Esophagus squamous epithelium (tissue), 5 donors: ENCODE measurements at regions not wholly inside any gene's neighbourhood (a gene's known extent, or its start where the extent isn't known, plus 50 kb on each side); places are given as distances from the start of the nearest gene placed in this dataset.

ENCODE experiments used
- DNase-seq: peaks from one replicate; lab custom pipeline; 2025; lab: John Stamatoyannopoulos, UW
- H3K27ac ChIP-seq, 4 donors: fragments of 200-600 bp; sonication (generic); one replicate each; pipeline ENCODE4 v1.5.1; 2016 to 2019; ENCODE audit warnings: mild to moderate bottlenecking in 1 of 4
- H3K27me3 ChIP-seq, 4 donors: fragments of 200-600 bp; sonication (generic); 1 replicate in 3 of 4; 2 replicates in 1 of 4; pipeline versions ENCODE4 v1.5.1 to v1.6.0; 2017 to 2021; ENCODE audit warnings: antibody characterized with exemption in 1 of 4
- H3K36me3 ChIP-seq, 3 donors: fragments of 200-600 bp; sonication (generic); one replicate each; pipeline ENCODE4 v1.5.1; 2016 to 2019
- H3K4me1 ChIP-seq, 3 donors: fragments of 200-600 bp; sonication (generic); one replicate each; pipeline ENCODE4 v1.5.1; 2017 to 2019
- H3K4me3 ChIP-seq, 4 donors: fragments of 200-600 bp; sonication (generic); 1 replicate in 3 of 4; 2 replicates in 1 of 4; pipeline ENCODE4 v1.5.1; 2016 to 2019; ENCODE audit warnings: mild to moderate bottlenecking in 2 of 4, moderate library complexity in 1 of 4
- H3K9me3 ChIP-seq, 3 donors: fragments of 200-600 bp; sonication (generic); one replicate each; pipeline ENCODE4 v1.5.1; 2016 to 2019
- POLR2A ChIP-seq, 4 donors: fragments of 450-650 bp; IDR thresholded peaks; one replicate each; pipeline ENCODE4 v1.6.1; 2017; ENCODE audit warnings: antibody characterized with exemption in 4 of 4, mild to moderate bottlenecking in 4 of 4, moderate library complexity in 3 of 4
- WGBS, 2 donors: methylation state at CpG; one replicate each; pipeline ENCODE4 v1.1.5; 2018; 5-methylcytosine and 5-hydroxymethylcytosine counted together
- intact Hi-C: fragments of 100-400 bp; cut with DNase I; formaldehyde crosslinking; loops from one replicate; pipeline ENCODE4 v1.15.0; 2022
- TF ChIP-seq, protein P1 (sequence below), 6 experiments: fragments of 450-650 bp in 4 of 6; fragments of 200-600 bp in 2 of 6; sonication (generic) in 2 of 6; IDR thresholded peaks; one replicate each; pipeline ENCODE4 v1.5.1; 2016 to 2019; ENCODE audit warnings: antibody characterized with exemption in 6 of 6, mild to moderate bottlenecking in 4 of 6, moderate library complexity in 4 of 6
- donor health status: DM: yes; HTN: yes; CAD: no.

DNA sequence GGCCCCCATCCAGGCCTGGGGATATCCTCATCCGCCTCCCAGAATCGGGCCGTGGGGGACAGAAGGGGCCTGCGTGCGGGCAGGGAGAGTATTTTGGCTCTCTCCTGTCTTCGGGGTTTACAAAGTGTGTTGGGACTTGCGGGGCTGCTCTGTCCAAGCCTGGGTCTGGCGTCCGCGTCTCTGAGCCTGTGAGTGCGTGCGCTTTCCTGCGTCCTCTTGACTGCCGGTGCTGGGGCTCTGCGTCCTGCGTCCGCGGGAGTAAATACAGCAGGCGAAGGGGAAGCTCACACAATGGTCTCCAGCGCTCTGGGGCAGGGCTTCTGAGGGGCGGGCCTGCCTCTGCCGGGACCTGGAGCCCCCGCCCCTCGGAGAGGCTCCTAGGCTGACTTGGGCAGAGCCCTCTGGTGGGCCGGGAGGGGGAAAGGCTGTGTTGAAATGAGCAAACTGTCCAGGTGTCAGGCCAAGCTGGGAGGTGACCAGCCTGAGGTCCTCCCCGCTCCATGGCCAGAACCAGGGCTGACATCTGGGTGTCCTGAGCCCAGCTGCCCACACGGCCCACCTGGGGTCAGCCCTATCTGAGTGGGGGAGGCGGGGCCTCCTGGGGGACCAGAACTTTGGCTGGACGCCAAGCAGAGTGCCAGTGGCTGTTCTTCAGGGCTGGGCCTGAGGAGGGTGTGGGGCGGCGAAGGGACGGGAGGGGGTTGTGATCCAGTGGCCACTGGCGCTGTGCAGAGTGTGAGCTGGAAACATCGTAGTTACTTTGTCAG, 233.6 kb downstream of the SEC14L1 start:
- Histone ChIP-seq H3K4me1 (peaks cover 67 to 100% (median 69%) of the 10 kb centered on the region in 3 donors), H3K27ac (peak overlapping the region; percentile 83 to 96 (median 93)), H3K4me3 (peak overlapping the region; percentile 53 to 82 (median 74)), H3K27me3 (no peaks in the 10 kb centered on the region), H3K36me3 (no peaks in the 10 kb centered on the region), H3K9me3 (no peaks in the 10 kb centered on the region)
- peak in 2 of 4 donors; percentile 82 to 87 for TF ChIP-seq POLR2A (IDR thresholded peaks at IDR 0.05)
- TF ChIP-seq, protein P1, sequence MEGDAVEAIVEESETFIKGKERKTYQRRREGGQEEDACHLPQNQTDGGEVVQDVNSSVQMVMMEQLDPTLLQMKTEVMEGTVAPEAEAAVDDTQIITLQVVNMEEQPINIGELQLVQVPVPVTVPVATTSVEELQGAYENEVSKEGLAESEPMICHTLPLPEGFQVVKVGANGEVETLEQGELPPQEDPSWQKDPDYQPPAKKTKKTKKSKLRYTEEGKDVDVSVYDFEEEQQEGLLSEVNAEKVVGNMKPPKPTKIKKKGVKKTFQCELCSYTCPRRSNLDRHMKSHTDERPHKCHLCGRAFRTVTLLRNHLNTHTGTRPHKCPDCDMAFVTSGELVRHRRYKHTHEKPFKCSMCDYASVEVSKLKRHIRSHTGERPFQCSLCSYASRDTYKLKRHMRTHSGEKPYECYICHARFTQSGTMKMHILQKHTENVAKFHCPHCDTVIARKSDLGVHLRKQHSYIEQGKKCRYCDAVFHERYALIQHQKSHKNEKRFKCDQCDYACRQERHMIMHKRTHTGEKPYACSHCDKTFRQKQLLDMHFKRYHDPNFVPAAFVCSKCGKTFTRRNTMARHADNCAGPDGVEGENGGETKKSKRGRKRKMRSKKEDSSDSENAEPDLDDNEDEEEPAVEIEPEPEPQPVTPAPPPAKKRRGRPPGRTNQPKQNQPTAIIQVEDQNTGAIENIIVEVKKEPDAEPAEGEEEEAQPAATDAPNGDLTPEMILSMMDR (IDR thresholded peaks at IDR 0.05) = peak in 2 of 6 experiments; percentile 11 to 30
- intact Hi-C loops = no loop called here
- WGBS, 2 donors = 35 to 37% methylated on average over 2 of the region's 34 CpGs
- no peak for DNase-seq

DNA sequence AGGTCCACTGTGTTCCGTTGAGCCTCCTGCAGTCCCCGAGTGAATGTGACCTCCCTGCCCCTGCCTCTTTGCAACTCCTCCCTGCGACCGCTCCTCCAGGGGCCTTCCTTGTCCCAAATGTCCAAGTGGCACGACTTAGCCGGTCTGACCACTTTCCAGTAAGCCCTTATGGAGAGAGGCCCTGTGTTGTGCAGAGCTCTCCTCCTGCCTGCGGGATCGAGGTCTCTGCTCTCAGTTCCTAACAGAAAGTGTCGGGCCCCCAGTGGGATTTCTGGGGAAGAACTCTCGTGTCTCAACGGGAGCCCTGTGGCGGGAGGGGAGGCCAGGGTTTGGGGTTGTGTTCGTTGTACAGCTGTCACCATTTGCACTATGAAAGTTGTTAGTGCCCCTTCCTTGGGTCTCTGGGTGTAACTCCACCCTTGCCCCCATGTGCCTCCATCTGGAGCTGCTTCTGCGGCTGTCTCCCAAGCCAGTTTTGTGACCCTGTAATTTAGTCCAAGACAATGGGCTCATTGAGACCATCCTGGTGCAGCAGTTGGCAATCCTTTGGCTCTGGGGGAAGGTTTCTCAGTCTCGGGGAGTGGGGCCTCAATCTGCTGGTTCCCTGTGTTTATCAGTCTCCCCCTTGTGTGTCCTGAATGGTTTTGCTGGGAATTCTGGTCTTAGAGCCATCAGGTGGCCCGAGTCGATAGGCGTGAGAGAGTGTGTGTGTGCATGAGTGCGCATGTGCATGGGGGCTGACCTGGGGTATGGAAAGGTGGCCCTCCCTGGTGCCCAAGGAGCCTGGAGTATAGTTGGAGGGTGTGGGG, 234.5 kb downstream of the SEC14L1 start:
- no peak for DNase-seq

DNA sequence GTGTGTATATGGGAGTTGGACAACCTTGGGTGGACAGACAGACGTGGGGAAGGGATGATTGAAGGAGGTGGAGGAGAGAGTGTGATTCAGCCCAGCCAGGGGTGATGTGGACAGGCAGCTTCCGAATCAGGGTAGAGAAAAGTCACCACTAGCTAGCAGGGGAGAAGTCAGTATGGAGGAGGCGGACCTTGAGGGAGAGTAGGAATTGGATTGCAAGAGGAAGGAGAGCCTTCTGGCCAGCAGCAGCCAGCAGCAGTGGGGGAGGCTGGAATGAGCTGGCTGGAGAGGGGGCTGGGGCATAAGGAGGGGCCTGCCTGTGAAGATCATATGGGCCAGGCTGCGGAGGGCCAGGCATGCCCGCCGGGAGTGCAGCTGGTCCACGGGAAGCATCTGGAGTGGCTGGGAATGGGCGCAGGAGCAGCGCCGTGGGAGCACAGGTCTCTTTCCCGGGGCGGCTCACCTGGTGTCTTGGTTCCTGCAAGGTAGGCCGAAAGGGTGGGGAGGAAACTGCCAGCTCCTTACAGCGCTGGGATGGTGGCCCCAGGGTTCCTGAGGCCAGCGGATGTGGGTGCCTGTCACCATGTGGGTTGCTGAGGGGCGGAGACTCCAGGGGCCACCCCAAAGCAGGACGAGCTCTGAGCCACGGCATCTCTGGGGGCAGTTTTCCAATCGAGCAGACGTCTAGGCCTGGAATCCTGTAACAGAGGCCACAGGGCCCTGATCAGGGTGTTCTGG, 235.3 kb downstream of the SEC14L1 start:
- no peaks in the 10 kb centered on the region for H3K27me3 ChIP-seq
- peak overlapping the region in 3 of 4 donors; percentile 68 to 82 (median 80) for H3K4me3 ChIP-seq
- no peak for DNase-seq
- H3K27ac ChIP-seq = peak overlapping the region; percentile 83 to 96 (median 93)
- H3K9me3 ChIP-seq = no peaks in the 10 kb centered on the region
- no peaks in the 10 kb centered on the region for H3K36me3 ChIP-seq
- 59 to 76% methylated on average over 4 to 17 of the region's 20 CpGs for WGBS, 2 donors
- H3K4me1 ChIP-seq = peaks cover 66 to 100% (median 73%) of the 10 kb centered on the region in 3 donors
- intact Hi-C loops = no loop called here
- TF ChIP-seq, protein P1 (IDR thresholded peaks at IDR 0.05) = no peak
- TF ChIP-seq POLR2A (IDR thresholded peaks at IDR 0.05) = no peak

More for the DNA sequence above, 234.5 kb downstream of the SEC14L1 start:
- H3K36me3 ChIP-seq = no peaks in the 10 kb centered on the region
- peak overlapping the region; percentile 83 to 96 (median 93) for H3K27ac ChIP-seq
- peaks cover 66 to 100% (median 74%) of the 10 kb centered on the region in 3 donors for H3K4me1 ChIP-seq
- no peaks in the 10 kb centered on the region for H3K9me3 ChIP-seq
- H3K27me3 ChIP-seq = no peaks in the 10 kb centered on the region
- TF ChIP-seq POLR2A (IDR thresholded peaks at IDR 0.05) = no peak
- TF ChIP-seq, protein P1 (IDR thresholded peaks at IDR 0.05) = no peak
- WGBS, 2 donors = 62 to 100% methylated on average over 2 to 11 of the region's 19 CpGs
- intact Hi-C loops = no loop called here
- peak overlapping the region in 3 of 4 donors; percentile 68 to 82 (median 80) for H3K4me3 ChIP-seq

DNA sequence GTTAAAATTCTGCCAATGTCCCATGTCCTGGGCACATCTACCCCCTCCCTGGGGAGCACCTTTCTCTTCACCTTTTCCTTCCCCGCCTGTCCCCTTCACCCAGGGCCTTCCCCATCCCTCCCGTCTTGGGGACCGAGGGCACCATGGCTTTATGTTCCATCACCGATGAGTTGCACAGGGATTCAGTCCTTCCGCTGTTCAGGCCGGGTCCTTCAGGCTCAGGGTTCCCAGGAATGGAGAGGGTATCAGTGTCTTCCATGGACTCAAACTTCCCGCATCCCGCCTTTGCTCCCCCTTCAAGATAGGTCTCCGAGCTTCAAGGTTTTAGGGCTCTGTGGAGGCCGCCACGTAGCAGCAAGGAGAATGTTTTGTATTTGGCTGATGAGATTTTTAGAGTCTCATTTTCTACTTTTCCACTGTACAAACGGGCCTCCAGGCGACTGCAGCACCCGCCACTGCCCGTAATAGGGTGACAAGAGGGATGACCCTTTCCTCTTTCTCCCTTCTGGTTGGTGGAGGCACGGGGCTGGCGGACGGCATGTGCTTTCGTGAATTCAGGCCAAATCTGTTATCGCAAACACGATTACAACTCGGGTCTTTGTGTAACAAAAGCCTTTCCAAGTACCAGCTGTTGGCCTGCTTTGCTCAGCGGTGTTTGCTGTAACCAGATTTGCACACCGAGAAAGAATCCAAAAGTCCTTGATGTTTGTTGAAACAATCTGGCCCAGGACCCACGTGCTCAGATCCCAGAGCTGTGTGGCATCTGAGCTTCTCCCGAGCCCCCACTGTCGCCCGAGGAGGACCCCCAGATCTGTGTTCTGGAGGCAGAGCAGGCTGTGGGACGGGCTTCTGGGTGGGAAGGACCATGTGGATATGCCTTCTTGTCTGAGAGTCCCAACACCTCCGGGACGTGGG, 236.3 kb downstream of the SEC14L1 start:
- intact Hi-C loops = no loop called here
- peak overlapping the region in 2 of 4 donors; percentile 80 to 82 for H3K4me3 ChIP-seq
- DNase-seq = no peak

More for the DNA sequence above, 236.3 kb downstream of the SEC14L1 start:
- Histone ChIP-seq H3K27me3 (no peaks in the 10 kb centered on the region), H3K4me1 (peaks cover 66 to 100% (median 73%) of the 10 kb centered on the region in 3 donors), H3K9me3 (no peaks in the 10 kb centered on the region), H3K36me3 (no peaks in the 10 kb centered on the region), H3K27ac (peak overlapping the region; percentile 83 to 96 (median 93))
- TF ChIP-seq, protein P1 (IDR thresholded peaks at IDR 0.05) = no peak
- TF ChIP-seq POLR2A (IDR thresholded peaks at IDR 0.05) = no peak
- 72 to 82% methylated on average over 14 to 19 of the region's 31 CpGs for WGBS, 2 donors
